IMR-90 (cell line): ENCODE measurements at regions not wholly inside any gene's neighbourhood (a gene's known extent, or its start where the extent isn't known, plus 50 kb on each side); places are given as distances from the start of the nearest gene placed in this dataset.

Experiments used
- BHLHE40 ChIP-seq: fragments of 150-350 bp; IDR thresholded peaks from 2 replicates; pipeline ENCODE4 v1.6.1; 2016; ENCODE audit warnings: mild to moderate bottlenecking, low read depth, low read length
- CEBPB ChIP-seq: IDR thresholded peaks from 2 replicates; pipeline ENCODE4 v1.6.1; 2012; ENCODE audit warnings: low read depth, low read length, improper control_type of control experiment
- CHD1 ChIP-seq: IDR thresholded peaks from 2 replicates; pipeline ENCODE4 v1.6.1; 2012; ENCODE audit warnings: low read depth, low read length, improper control_type of control experiment
- FOS ChIP-seq: fragments of 150-350 bp; IDR thresholded peaks from 2 replicates; pipeline ENCODE4 v1.6.1; 2016; ENCODE audit warnings: low read depth, low read length
- MAFK ChIP-seq: IDR thresholded peaks from 2 replicates; pipeline ENCODE4 v1.6.1; 2012; ENCODE audit warnings: low read depth, low read length, improper control_type of control experiment
- MAZ ChIP-seq: IDR thresholded peaks from 2 replicates; pipeline ENCODE4 v1.6.1; 2012; ENCODE audit warnings: low read depth, mild to moderate bottlenecking, low read length, improper control_type of control experiment, moderate library complexity, borderline replicate concordance
- MXI1 ChIP-seq: IDR thresholded peaks from 2 replicates; pipeline ENCODE4 v1.6.1; 2012; ENCODE audit warnings: low read depth, mild to moderate bottlenecking, low read length, moderate library complexity, borderline replicate concordance
- POLR2A ChIP-seq: IDR thresholded peaks from 2 replicates; pipeline ENCODE4 v1.6.1; 2012; ENCODE audit warnings: mild to moderate bottlenecking, low read depth, low read length
- RAD21 ChIP-seq: IDR thresholded peaks from 2 replicates; pipeline ENCODE4 v1.6.1; 2012; ENCODE audit warnings: low read length, improper control_type of control experiment
- RCOR1 ChIP-seq: IDR thresholded peaks from 2 replicates; pipeline ENCODE4 v1.6.1; 2012; ENCODE audit warnings: mild to moderate bottlenecking, low read length, improper control_type of control experiment; ENCODE audit not compliant: insufficient replicate concordance
- RFX5 ChIP-seq: IDR thresholded peaks from 2 replicates; pipeline ENCODE4 v1.8.0; 2012; ENCODE audit warnings: low read depth, mild to moderate bottlenecking, low read length, moderate library complexity
- SMC3 ChIP-seq: fragments of 150-350 bp; IDR thresholded peaks from 2 replicates; pipeline ENCODE4 v1.6.1; 2016; ENCODE audit warnings: low read depth, mild to moderate bottlenecking, antibody characterized with exemption, low read length, moderate library complexity
- USF2 ChIP-seq: fragments of 150-350 bp; IDR thresholded peaks from 2 replicates; pipeline ENCODE4 v1.6.1; 2017; ENCODE audit warnings: mild to moderate bottlenecking, antibody characterized with exemption, low read length, low read depth
- TF ChIP-seq, protein P1 (sequence below): conservative IDR thresholded peaks from 2 replicates; pipeline ENCODE4 v1.5.1; 2012; ENCODE audit warnings: mild to moderate bottlenecking, low read depth, low read length, improper control_type of control experiment

- TF ChIP-seq, protein P1, sequence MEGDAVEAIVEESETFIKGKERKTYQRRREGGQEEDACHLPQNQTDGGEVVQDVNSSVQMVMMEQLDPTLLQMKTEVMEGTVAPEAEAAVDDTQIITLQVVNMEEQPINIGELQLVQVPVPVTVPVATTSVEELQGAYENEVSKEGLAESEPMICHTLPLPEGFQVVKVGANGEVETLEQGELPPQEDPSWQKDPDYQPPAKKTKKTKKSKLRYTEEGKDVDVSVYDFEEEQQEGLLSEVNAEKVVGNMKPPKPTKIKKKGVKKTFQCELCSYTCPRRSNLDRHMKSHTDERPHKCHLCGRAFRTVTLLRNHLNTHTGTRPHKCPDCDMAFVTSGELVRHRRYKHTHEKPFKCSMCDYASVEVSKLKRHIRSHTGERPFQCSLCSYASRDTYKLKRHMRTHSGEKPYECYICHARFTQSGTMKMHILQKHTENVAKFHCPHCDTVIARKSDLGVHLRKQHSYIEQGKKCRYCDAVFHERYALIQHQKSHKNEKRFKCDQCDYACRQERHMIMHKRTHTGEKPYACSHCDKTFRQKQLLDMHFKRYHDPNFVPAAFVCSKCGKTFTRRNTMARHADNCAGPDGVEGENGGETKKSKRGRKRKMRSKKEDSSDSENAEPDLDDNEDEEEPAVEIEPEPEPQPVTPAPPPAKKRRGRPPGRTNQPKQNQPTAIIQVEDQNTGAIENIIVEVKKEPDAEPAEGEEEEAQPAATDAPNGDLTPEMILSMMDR, result no peak
- TF ChIP-seq POLR2A (no peak), RAD21 (no peak), SMC3 (no peak), MAZ (no peak), MXI1 (no peak), RCOR1 (no peak), BHLHE40 (no peak), USF2 (no peak), RFX5 (no peak), CHD1 (no peak), MAFK (no peak), FOS (no peak), CEBPB (no peak)
Measured at GRCh38 chr3:132160198-132160597, 125.4 kb upstream of the CPNE4 start.
